ENCODE measurements at regions not wholly inside any gene's neighbourhood (a gene's known extent, or its start where the extent isn't known, plus 50 kb on each side); places are given as distances from the start of the nearest gene placed in this dataset.

DNA sequence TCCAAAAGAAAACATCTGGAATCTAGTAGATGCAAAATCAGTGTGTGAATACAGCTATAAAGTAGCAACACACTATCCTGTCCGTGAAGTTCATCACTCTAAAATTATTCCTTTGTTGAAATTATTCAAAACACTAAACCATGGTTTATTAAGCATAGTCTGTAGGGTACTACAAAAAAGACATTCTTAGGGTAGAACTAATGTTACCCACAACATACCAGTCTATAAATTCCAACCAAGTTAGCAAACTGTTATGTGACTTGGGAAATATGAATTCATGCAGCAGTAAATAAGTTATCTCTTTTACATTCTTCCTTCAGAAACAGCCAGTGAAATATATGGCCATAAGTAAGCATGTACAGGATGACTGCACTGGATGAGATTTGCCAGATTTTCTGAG is 580.3 kb upstream of the ADGRB3 start:
- intact Hi-C loops (cut with micrococcal nuclease; ENCODE audit: unreplicated experiment) = no loop called here
- TF ChIP-seq CTCF (IDR thresholded peaks at IDR 0.05; ENCODE audit: unreplicated experiment) = no peak
- no peaks in the 10 kb centered on the region for H3K9me3 Mint-ChIP-seq (ENCODE audit: low read depth, unreplicated experiment)
- no peaks in the 10 kb centered on the region for H3K27me3 Mint-ChIP-seq (ENCODE audit: unreplicated experiment)
- no peak overlapping the region for H3K4me3 Mint-ChIP-seq (ENCODE audit: low read depth, unreplicated experiment)
- CTCF ChIA-PET = interaction anchor here (0.6 kb wide), 1 partner anchor 25 kb away, joined by 5 read pairs; no protein-coding TSS in a partner anchor
- no peak for DNase-seq
- no peak overlapping the region for H3K27ac Mint-ChIP-seq (ENCODE audit: unreplicated experiment)
- no peaks in the 10 kb centered on the region for H3K36me3 Mint-ChIP-seq (ENCODE audit: insufficient read depth, unreplicated experiment)
- H3K4me1 Mint-ChIP-seq (ENCODE audit: low read depth, unreplicated experiment) = no peaks in the 10 kb centered on the region
- no TSS peak for BruUV-seq (replicated peaks)

GRCh38 chr6:68053805-68054373 is 581.2 kb upstream of the ADGRB3 start:
- BruUV-seq (replicated peaks) = no TSS peak
- intact Hi-C loops (cut with micrococcal nuclease; ENCODE audit: unreplicated experiment) = no loop called here
- Mint-ChIP-seq H3K4me3 (ENCODE audit: low read depth, unreplicated experiment) (no peak overlapping the region), H3K36me3 (ENCODE audit: insufficient read depth, unreplicated experiment) (no peaks in the 10 kb centered on the region), H3K4me1 (ENCODE audit: low read depth, unreplicated experiment) (no peaks in the 10 kb centered on the region), H3K9me3 (ENCODE audit: low read depth, unreplicated experiment) (peaks cover 1% of the 10 kb centered on the region), H3K27me3 (ENCODE audit: unreplicated experiment) (no peaks in the 10 kb centered on the region), H3K27ac (ENCODE audit: unreplicated experiment) (no peak overlapping the region)
- no peak for TF ChIP-seq CTCF (IDR thresholded peaks at IDR 0.05; ENCODE audit: unreplicated experiment)
- no peak for DNase-seq
- CTCF ChIA-PET = no interaction called here

GRCh38 chr6:68052234-68052633 is 582.8 kb upstream of the ADGRB3 start:
- TF ChIP-seq CTCF (IDR thresholded peaks at IDR 0.05; ENCODE audit: unreplicated experiment) = no peak
- Mint-ChIP-seq H3K27me3 (ENCODE audit: unreplicated experiment) (no peaks in the 10 kb centered on the region), H3K9me3 (ENCODE audit: low read depth, unreplicated experiment) (peaks cover 5% of the 10 kb centered on the region), H3K27ac (ENCODE audit: unreplicated experiment) (no peak overlapping the region), H3K4me1 (ENCODE audit: low read depth, unreplicated experiment) (no peaks in the 10 kb centered on the region), H3K36me3 (ENCODE audit: insufficient read depth, unreplicated experiment) (no peaks in the 10 kb centered on the region), H3K4me3 (ENCODE audit: low read depth, unreplicated experiment) (no peak overlapping the region)
- DNase-seq = no peak
- CTCF ChIA-PET = no interaction called here
- BruUV-seq (replicated peaks) = no TSS peak
- intact Hi-C loops (cut with micrococcal nuclease; ENCODE audit: unreplicated experiment) = no loop called here

- no peak for TF ChIP-seq CTCF (IDR thresholded peaks at IDR 0.05; ENCODE audit: unreplicated experiment)
- Mint-ChIP-seq H3K4me3 (ENCODE audit: low read depth, unreplicated experiment) (no peak overlapping the region), H3K4me1 (ENCODE audit: low read depth, unreplicated experiment) (no peaks in the 10 kb centered on the region), H3K36me3 (ENCODE audit: insufficient read depth, unreplicated experiment) (no peaks in the 10 kb centered on the region), H3K9me3 (ENCODE audit: low read depth, unreplicated experiment) (peaks cover 5% of the 10 kb centered on the region), H3K27me3 (ENCODE audit: unreplicated experiment) (no peaks in the 10 kb centered on the region), H3K27ac (ENCODE audit: unreplicated experiment) (no peak overlapping the region)
- BruUV-seq (replicated peaks) = no TSS peak
- intact Hi-C loops (cut with micrococcal nuclease; ENCODE audit: unreplicated experiment) = no loop called here
- CTCF ChIA-PET = interaction anchor here (0.6 kb wide), 1 partner anchor 71 kb away, joined by 3 read pairs; no protein-coding TSS in a partner anchor
- no peak for DNase-seq
These were observed 585.5 kb upstream of the ADGRB3 start for GRCh38 chr6:68049562-68049961.

Data from Calu3 (cell line).